ENCODE measurements at regions not wholly inside any gene's neighbourhood (a gene's known extent, or its start where the extent isn't known, plus 50 kb on each side); places are given as distances from the start of the nearest gene placed in this dataset.
A peak's percentile ranks its signal among the peaks of the same experiment; 100 is the strongest.

DNA sequence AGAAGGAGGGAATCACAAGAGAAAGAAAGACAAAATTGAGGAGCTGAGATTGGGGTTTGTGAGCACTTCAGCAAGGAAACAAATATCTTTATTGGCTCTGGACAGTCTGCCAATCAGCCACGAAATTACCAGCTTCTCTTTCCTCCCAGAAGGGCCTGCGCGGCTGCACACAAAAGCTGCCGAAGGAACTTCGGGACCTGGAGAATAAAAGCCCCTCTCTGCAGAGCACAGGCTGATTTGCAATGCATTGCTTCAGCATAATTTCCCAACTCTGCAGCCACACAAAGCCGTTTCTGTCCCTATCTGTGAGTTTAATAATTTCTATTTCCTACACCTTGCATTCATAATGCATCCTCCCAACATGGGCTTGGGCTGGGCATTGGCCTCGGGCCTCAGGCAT is 522.6 kb downstream of the BUD13 start:
- DNase-seq (ENCODE audit: low spot score): no peak

DNA sequence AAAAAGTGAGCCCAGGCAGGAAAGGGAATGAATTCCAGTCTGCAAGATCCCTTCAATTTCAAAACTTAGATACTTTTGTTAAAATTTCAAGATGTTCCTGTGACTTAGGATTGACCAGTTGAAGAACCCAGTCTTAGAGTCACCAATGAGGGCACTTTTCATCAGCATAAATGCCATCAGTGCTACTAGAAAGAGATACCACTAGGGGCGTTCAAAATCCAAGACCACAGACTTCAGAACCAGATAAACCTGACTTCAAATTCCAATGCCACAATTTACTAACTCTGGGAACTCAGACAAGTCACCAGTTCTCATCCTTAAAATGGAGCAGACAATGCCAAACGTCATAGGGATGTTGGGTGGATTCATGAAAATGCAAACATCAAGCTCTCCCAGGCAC is 523.2 kb downstream of the BUD13 start:
- DNase-seq (ENCODE audit: low spot score): no peak

GRCh38 chr11:116244889-116245288 is 527.9 kb downstream of the BUD13 start:
- no peak for DNase-seq (ENCODE audit: low spot score)

DNA sequence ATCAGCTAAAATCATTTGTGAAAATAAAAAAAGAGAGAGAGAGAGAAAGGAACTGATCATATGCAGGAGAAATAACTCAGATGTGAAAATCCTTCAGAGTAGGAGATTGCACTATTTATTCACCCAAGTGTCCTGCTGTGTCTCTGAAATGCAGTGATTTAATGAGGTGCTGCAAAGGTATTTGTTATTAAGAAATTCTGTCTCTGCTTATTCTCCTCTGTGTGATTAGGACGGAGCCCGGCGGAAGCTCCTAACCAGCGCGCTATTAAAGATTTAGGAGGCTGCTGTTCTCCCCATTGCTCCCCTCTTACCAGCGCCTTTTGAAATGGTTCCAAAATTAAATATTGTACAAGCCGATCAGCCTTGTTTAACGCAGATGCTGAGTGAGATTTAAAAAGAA is 528.3 kb downstream of the BUD13 start:
- DNase-seq (ENCODE audit: low spot score): no peak

GRCh38 chr11:116243991-116244390 is 528.8 kb downstream of the BUD13 start:
- no peak for DNase-seq (ENCODE audit: low spot score)

DNA sequence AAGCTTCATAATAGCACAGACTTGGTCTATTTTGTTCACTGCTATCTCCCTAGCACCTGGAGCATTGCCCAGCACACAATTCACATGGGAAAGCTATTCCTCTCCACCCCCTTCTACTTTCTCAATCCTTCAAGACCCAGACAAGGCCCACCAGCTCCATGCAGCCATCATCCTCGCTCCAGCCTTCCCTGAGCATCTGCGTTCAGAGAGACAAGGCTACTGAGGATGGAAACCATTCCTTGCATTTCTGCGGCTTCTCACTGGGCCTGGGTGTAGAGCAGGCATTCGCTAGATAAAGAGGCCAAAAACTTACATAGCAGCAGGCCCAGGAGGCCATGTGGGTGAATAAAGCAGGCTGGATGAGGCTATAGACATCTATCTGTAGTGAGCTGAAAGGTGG is 530.8 kb downstream of the BUD13 start:
- no peak for DNase-seq (ENCODE audit: low spot score)

DNA sequence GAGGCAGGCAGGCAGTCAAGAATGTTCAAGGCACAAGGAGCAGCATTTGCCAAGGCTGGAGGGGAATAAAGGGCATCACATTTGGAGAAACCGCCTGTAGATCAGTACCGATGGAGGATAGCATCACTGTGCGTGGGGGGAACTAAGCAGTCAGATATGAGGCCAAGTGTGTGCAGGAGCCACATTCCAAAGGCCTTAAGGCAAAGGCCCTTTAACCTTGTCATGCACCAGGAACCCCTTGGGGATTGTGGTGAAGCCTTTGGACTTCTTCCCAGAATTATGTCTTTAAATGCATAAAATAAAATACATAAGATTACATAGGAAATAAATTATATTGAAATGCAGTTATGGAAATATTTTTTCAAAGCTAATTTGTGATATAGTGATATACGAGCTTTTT is 532.1 kb downstream of the BUD13 start:
- no peak for DNase-seq (ENCODE audit: low spot score)

- no peak for DNase-seq (ENCODE audit: low spot score)
Observed at GRCh38 chr11:116239247-116239646, 533.5 kb downstream of the BUD13 start.

GRCh38 chr11:116234989-116235568 is 537.7 kb downstream of the BUD13 start:
- DNase-seq (ENCODE audit: low spot score): no peak

GRCh38 chr11:116233561-116233960 is 539.2 kb downstream of the BUD13 start:
- no peak for DNase-seq (ENCODE audit: low spot score)

GRCh38 chr11:116232364-116232828 is 540.4 kb downstream of the BUD13 start:
- peak; percentile 19 for DNase-seq (ENCODE audit: low spot score)

GRCh38 chr11:116231543-116231942 is 541.2 kb downstream of the BUD13 start:
- no peak for DNase-seq (ENCODE audit: low spot score)

- DNase-seq (ENCODE audit: low spot score): no peak
Observed at GRCh38 chr11:116230438-116230837, 542.3 kb downstream of the BUD13 start.

DNA sequence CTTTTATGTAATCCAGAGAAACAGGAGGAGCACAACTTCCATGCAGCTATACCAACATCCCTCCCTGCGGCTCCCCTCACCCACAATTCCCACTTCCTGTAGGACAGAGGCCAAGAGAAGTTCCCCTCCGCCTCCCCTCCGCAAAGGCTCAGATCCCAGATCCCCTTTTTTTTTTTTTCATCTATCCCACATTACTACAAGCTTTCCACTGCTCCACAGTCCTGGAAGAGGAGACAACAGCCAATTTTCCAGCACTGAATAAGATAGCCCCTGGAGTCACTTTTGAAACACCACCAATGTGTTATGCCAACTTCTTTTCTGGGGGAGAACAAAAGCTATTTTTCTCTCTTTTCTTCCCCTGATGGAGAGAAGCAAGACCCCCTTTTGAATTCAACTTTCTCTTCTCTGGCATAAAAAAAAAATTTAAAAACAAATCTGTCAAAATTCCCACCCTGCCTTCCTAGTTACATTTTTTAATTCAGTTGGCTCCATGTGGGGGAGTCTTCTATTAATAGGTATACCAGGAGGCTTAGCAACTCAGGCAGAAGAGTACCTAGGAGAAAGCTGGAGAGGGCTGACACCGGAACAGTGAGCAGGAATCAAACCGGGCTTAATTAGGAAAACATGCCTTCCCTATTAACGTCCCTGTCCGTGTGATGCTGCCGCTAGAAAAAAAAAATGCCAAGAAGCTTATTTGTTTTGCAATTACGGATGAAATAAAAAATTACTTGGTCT is 543.4 kb downstream of the BUD13 start:
- no peak for DNase-seq (ENCODE audit: low spot score)

GRCh38 chr11:116226731-116227130 is 546.1 kb downstream of the BUD13 start:
- no peak for DNase-seq (ENCODE audit: low spot score)

- DNase-seq (ENCODE audit: low spot score): no peak
Observed at GRCh38 chr11:116225784-116226585, 546.8 kb downstream of the BUD13 start.

- no peak for DNase-seq (ENCODE audit: low spot score)
Observed at GRCh38 chr11:116225236-116225635, 547.6 kb downstream of the BUD13 start.

- DNase-seq (ENCODE audit: low spot score): no peak
Observed at GRCh38 chr11:116224889-116225200, 547.9 kb downstream of the BUD13 start.

GRCh38 chr11:116224154-116224888 is 548.5 kb downstream of the BUD13 start:
- peak; percentile 49 for DNase-seq (ENCODE audit: low spot score)

- DNase-seq (ENCODE audit: low spot score): peak; percentile 18
Observed at GRCh38 chr11:116221351-116221750, 551.4 kb downstream of the BUD13 start.

DNA sequence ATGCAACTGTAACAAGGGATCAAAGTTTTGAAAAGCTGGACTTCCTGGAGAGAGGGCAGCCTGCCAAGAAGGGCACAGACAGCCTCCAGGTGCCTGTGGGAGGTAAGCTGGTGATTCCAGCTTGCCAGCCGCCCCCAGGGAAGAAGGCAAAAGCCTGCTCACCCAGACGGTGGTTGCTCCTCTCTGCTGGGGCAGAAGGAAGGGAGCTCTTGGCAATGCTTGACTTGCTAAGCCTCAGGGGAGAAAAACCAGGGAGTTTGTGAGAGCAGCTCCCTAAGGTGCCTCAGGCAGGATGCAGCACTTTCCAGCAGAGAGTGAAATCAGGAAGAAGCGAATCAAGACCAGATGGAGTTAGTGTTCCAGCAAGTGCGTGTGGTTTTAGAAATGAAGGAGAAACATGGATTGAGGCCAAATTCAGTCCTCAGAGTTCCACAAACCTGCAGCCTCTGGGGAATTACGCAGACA is 553.6 kb downstream of the BUD13 start:
- no peak for DNase-seq (ENCODE audit: low spot score)

DNA sequence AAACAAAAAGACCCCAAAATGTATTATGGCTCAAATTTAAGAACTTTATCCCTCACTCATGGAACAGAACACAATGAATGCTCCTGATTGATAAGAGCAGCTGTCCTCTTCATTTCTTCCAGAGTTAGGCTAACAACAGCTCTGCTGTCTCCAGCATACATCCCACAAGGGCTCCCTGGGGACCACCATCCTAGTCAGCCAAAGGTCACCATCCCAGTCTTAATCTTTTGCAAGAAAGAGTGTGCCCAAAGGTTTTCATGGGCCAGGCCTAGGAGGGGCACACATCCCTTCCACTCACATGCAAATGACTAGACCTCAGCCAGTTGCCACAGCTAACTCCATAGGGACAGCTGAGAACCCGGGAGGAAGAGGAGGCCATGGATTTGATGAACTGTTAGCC is 555.3 kb downstream of the BUD13 start:
- no peak for DNase-seq (ENCODE audit: low spot score)
